GM23338 (cell line): ENCODE measurements at regions not wholly inside any gene's neighbourhood (a gene's known extent, or its start where the extent isn't known, plus 50 kb on each side); places are given as distances from the start of the nearest gene placed in this dataset.

Source experiments
- ATAC-seq: fragments of 200-7000 bp; cut with Tn5 transposase; 3 replicates; pipeline ENCODE4 v1.9.1; 2020
- DNase-seq: peaks from one replicate; pipeline ENCODE4 v3.0.0-alpha.2; 2015; ENCODE audit warnings: low spot score
- H2AFZ ChIP-seq: fragments of 200-600 bp; sonication (generic); 2 replicates; pipeline ENCODE4 v1.8.0; 2016; ENCODE audit warnings: antibody characterized with exemption, mild to moderate bottlenecking, moderate library complexity
- H3F3A ChIP-seq: fragments of 200-600 bp; sonication (generic); replicated peaks from 2 replicates; pipeline ENCODE4 v1.8.0; 2017; ENCODE audit warnings: antibody characterized with exemption, mixed run types, low read depth
- H3K27ac ChIP-seq: fragments of 200-600 bp; sonication (generic); 2 replicates; pipeline ENCODE4 v1.6.1; 2016; ENCODE audit warnings: low read depth
- H3K27me3 ChIP-seq: fragments of 200-600 bp; sonication (generic); 2 replicates; pipeline ENCODE4 v1.8.0; 2016; ENCODE audit warnings: mild to moderate bottlenecking, mixed run types, moderate library complexity; ENCODE audit not compliant: insufficient read depth
- H3K36me3 ChIP-seq: fragments of 200-600 bp; sonication (generic); 2 replicates; pipeline ENCODE4 v1.8.0; 2016; ENCODE audit warnings: mild to moderate bottlenecking; ENCODE audit not compliant: insufficient read depth
- H3K4me1 ChIP-seq: fragments of 200-600 bp; sonication (generic); 2 replicates; pipeline ENCODE4 v1.8.0; 2016; ENCODE audit warnings: mild to moderate bottlenecking, moderate library complexity; ENCODE audit not compliant: insufficient read depth
- H3K4me2 ChIP-seq: fragments of 200-600 bp; sonication (generic); 2 replicates; pipeline ENCODE4 v1.7.1; 2017; ENCODE audit warnings: mixed run types
- H3K4me3 ChIP-seq: fragments of 200-600 bp; sonication (generic); 2 replicates; pipeline ENCODE4 v1.6.1; 2016; ENCODE audit warnings: mixed run types
- H3K79me2 ChIP-seq: fragments of 200-600 bp; sonication (generic); replicated peaks from 2 replicates; pipeline ENCODE4 v1.8.0; 2017; ENCODE audit warnings: mild to moderate bottlenecking; ENCODE audit not compliant: insufficient read depth
- H3K9me2 ChIP-seq: fragments of 200-600 bp; sonication (generic); 2 replicates; pipeline ENCODE4 v1.8.0; 2017; ENCODE audit not compliant: insufficient read depth
- H4K20me1 ChIP-seq: fragments of 200-600 bp; sonication (generic); replicated peaks from 2 replicates; pipeline ENCODE4 v1.8.0; 2017; ENCODE audit warnings: mild to moderate bottlenecking; ENCODE audit not compliant: insufficient read depth
- H3K27ac Mint-ChIP-seq: 2 replicates; pipeline ENCODE4 v1.8.0; 2020; ENCODE audit warnings: inconsistent platforms, mild to moderate bottlenecking, moderate library complexity, mixed read lengths
- H3K27me3 Mint-ChIP-seq: 3 replicates; pipeline ENCODE4 v1.8.0; 2022; ENCODE audit warnings: low read depth, mild to moderate bottlenecking, moderate library complexity, mixed read lengths, inconsistent platforms; ENCODE audit not compliant: insufficient read depth, poor library complexity
- H3K36me3 Mint-ChIP-seq: 3 replicates; pipeline ENCODE4 v1.8.0; 2021; ENCODE audit warnings: low read depth, mild to moderate bottlenecking, inconsistent platforms, moderate library complexity, mixed read lengths
- H3K4me1 Mint-ChIP-seq: 3 replicates; pipeline ENCODE4 v1.8.0; 2020; ENCODE audit warnings: mild to moderate bottlenecking, inconsistent platforms, mixed read lengths
- H3K4me3 Mint-ChIP-seq: 3 replicates; pipeline ENCODE4 v1.8.0; 2021; ENCODE audit warnings: moderate library complexity, mild to moderate bottlenecking, inconsistent platforms, mixed read lengths
- H3K9me3 Mint-ChIP-seq: 3 replicates; pipeline ENCODE4 v1.8.0; 2020; ENCODE audit warnings: moderate library complexity, mild to moderate bottlenecking, inconsistent platforms, mixed read lengths
- NANOG ChIP-seq: IDR thresholded peaks from 2 replicates; pipeline ENCODE4 v1.6.1; 2016; ENCODE audit warnings: antibody characterized with exemption, borderline replicate concordance
- REST ChIP-seq: IDR thresholded peaks from one replicate; pipeline ENCODE4 v1.6.1; 2018; ENCODE audit warnings: antibody characterized with exemption; ENCODE audit not compliant: unreplicated experiment
- STAT1 ChIP-seq: IDR thresholded peaks from one replicate; pipeline ENCODE4 v1.6.1; 2016; ENCODE audit warnings: antibody characterized with exemption; ENCODE audit not compliant: unreplicated experiment
- ZNF114 ChIP-seq: fragments of 250-450 bp; sonication (Bioruptor Pico); IDR thresholded peaks from 2 replicates; pipeline ENCODE4 v1.5.0; 2020; ENCODE audit warnings: mild to moderate bottlenecking, moderate library complexity
- TF ChIP-seq, protein P1 (sequence below), 2 experiments: fragments of 200-600 bp in 1 of 2; sonication (generic) in 1 of 2; conservative IDR thresholded peaks; 2 replicates each; pipeline versions ENCODE4 v1.5.1 to v1.6.1; 2016 to 2017; ENCODE audit warnings: antibody characterized with exemption in 2 of 2, low read depth in 2 of 2, mild to moderate bottlenecking in 2 of 2, moderate library complexity in 1 of 2
- TF ChIP-seq, protein P2 (sequence below): fragments of 250-450 bp; sonication (Bioruptor Pico); IDR thresholded peaks from 2 replicates; pipeline ENCODE4 v1.5.0; 2020; ENCODE audit warnings: mild to moderate bottlenecking, moderate library complexity

DNA sequence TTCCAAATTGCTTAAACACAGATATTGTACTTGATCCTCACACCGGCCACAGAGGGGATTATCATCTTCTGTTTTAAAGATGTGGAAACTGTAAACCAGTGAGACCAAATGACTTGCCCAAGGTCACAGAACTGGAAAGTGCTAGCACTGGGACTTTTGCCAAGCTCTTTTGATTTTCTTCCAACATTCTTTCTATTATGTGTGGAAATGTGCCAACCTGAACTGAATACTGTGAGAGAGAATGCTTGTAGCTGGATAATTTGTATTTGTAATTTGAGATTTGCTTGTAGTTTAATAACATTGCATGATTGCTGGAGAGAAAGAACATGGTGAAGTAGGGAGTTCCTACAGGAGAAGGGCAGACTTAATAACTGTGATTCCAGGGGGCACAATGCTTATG lies 977.9 kb upstream of the NUDT12 start:
- Histone ChIP-seq H3K4me1 (peaks cover 7% of the 10 kb centered on the region), H3K27me3 (no peaks in the 10 kb centered on the region), H3F3A (no peaks in the 10 kb centered on the region), H3K27ac (no peak overlapping the region), H3K9me2 (peaks cover 8% of the 10 kb centered on the region; the same call in 1 of the 2 replicates), H3K4me3 (no peak overlapping the region), H3K36me3 (no peaks in the 10 kb centered on the region), H4K20me1 (no peaks in the 10 kb centered on the region), H3K4me2 (no peak overlapping the region), H2AFZ (no peak overlapping the region), H3K79me2 (no peaks in the 10 kb centered on the region)
- TF ChIP-seq REST: no peak
- TF ChIP-seq, protein P1, sequence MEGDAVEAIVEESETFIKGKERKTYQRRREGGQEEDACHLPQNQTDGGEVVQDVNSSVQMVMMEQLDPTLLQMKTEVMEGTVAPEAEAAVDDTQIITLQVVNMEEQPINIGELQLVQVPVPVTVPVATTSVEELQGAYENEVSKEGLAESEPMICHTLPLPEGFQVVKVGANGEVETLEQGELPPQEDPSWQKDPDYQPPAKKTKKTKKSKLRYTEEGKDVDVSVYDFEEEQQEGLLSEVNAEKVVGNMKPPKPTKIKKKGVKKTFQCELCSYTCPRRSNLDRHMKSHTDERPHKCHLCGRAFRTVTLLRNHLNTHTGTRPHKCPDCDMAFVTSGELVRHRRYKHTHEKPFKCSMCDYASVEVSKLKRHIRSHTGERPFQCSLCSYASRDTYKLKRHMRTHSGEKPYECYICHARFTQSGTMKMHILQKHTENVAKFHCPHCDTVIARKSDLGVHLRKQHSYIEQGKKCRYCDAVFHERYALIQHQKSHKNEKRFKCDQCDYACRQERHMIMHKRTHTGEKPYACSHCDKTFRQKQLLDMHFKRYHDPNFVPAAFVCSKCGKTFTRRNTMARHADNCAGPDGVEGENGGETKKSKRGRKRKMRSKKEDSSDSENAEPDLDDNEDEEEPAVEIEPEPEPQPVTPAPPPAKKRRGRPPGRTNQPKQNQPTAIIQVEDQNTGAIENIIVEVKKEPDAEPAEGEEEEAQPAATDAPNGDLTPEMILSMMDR (conservative IDR thresholded peaks at IDR 0.05; ENCODE audit: low read depth in 2 of 2): no peak
- TF ChIP-seq NANOG: no peak
- no peak for TF ChIP-seq ZNF114 (CRISPR knock-in tag)
- TF ChIP-seq, protein P2, sequence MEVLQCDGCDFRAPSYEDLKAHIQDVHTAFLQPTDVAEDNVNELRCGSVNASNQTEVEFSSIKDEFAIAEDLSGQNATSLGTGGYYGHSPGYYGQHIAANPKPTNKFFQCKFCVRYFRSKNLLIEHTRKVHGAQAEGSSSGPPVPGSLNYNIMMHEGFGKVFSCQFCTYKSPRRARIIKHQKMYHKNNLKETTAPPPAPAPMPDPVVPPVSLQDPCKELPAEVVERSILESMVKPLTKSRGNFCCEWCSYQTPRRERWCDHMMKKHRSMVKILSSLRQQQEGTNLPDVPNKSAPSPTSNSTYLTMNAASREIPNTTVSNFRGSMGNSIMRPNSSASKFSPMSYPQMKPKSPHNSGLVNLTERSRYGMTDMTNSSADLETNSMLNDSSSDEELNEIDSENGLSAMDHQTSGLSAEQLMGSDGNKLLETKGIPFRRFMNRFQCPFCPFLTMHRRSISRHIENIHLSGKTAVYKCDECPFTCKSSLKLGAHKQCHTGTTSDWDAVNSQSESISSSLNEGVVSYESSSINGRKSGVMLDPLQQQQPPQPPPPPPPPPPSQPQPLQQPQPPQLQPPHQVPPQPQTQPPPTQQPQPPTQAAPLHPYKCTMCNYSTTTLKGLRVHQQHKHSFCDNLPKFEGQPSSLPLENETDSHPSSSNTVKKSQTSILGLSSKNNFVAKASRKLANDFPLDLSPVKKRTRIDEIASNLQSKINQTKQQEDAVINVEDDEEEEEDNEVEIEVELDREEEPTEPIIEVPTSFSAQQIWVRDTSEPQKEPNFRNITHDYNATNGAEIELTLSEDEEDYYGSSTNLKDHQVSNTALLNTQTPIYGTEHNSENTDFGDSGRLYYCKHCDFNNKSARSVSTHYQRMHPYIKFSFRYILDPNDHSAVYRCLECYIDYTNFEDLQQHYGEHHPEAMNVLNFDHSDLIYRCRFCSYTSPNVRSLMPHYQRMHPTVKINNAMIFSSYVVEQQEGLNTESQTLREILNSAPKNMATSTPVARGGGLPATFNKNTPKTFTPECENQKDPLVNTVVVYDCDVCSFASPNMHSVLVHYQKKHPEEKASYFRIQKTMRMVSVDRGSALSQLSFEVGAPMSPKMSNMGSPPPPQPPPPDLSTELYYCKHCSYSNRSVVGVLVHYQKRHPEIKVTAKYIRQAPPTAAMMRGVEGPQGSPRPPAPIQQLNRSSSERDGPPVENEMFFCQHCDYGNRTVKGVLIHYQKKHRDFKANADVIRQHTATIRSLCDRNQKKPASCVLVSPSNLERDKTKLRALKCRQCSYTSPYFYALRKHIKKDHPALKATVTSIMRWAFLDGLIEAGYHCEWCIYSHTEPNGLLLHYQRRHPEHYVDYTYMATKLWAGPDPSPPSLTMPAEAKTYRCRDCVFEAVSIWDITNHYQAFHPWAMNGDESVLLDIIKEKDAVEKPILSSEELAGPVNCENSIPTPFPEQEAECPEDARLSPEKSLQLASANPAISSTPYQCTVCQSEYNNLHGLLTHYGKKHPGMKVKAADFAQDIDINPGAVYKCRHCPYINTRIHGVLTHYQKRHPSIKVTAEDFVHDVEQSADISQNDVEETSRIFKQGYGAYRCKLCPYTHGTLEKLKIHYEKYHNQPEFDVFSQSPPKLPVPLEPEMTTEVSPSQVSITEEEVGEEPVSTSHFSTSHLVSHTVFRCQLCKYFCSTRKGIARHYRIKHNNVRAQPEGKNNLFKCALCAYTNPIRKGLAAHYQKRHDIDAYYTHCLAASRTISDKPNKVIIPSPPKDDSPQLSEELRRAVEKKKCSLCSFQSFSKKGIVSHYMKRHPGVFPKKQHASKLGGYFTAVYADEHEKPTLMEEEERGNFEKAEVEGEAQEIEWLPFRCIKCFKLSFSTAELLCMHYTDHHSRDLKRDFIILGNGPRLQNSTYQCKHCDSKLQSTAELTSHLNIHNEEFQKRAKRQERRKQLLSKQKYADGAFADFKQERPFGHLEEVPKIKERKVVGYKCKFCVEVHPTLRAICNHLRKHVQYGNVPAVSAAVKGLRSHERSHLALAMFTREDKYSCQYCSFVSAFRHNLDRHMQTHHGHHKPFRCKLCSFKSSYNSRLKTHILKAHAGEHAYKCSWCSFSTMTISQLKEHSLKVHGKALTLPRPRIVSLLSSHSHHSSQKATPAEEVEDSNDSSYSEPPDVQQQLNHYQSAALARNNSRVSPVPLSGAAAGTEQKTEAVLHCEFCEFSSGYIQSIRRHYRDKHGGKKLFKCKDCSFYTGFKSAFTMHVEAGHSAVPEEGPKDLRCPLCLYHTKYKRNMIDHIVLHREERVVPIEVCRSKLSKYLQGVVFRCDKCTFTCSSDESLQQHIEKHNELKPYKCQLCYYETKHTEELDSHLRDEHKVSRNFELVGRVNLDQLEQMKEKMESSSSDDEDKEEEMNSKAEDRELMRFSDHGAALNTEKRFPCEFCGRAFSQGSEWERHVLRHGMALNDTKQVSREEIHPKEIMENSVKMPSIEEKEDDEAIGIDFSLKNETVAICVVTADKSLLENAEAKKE (CRISPR knock-in tag): no peak
- no peak for TF ChIP-seq STAT1
- Mint-ChIP-seq H3K36me3 (no peaks in the 10 kb centered on the region; the same call in 2 of the 3 replicates), H3K27me3 (no peaks in the 10 kb centered on the region), H3K27ac (no peak overlapping the region), H3K4me3 (no peak overlapping the region), H3K9me3 (no peaks in the 10 kb centered on the region), H3K4me1 (peaks cover 2% of the 10 kb centered on the region; the same call in 2 of the 3 replicates)
- no peak for DNase-seq
- ATAC-seq: no peak
